Lower lobe of right lung (tissue), 2 donors: ENCODE measurements at regions not wholly inside any gene's neighbourhood (a gene's known extent, or its start where the extent isn't known, plus 50 kb on each side); places are given as distances from the start of the nearest gene placed in this dataset.
A peak's percentile ranks its signal among the peaks of the same experiment; 100 is the strongest.

Source experiments
- ATAC-seq, 2 donors: fragments of 200-7000 bp; cut with Tn5 transposase; one replicate each; pipeline ENCODE4 v1.9.1; 2020 to 2022; ENCODE audit warnings: mild to moderate bottlenecking in 2 of 2, moderate library complexity in 2 of 2
- DNase-seq: peaks from one replicate; pipeline ENCODE4 v3.0.0-alpha.2; 2020
- H3K27ac ChIP-seq: fragments of 200-600 bp; one replicate; pipeline ENCODE4 v1.8.0; 2022
- H3K27me3 ChIP-seq: fragments of 200-600 bp; one replicate; pipeline ENCODE4 v1.8.0; 2022; ENCODE audit warnings: low read depth
- H3K36me3 ChIP-seq: fragments of 200-600 bp; one replicate; pipeline ENCODE4 v1.8.0; 2022; ENCODE audit warnings: mild to moderate bottlenecking
- H3K4me1 ChIP-seq: fragments of 200-600 bp; one replicate; pipeline ENCODE4 v1.8.0; 2022
- H3K4me3 ChIP-seq: fragments of 200-600 bp; one replicate; pipeline ENCODE4 v1.8.0; 2022; ENCODE audit warnings: mild to moderate bottlenecking
- H3K9me3 ChIP-seq: fragments of 200-600 bp; one replicate; pipeline ENCODE4 v1.8.0; 2022
- intact Hi-C: fragments of 100-400 bp; cut with DNase I; formaldehyde crosslinking; loops from one replicate; pipeline ENCODE4 v1.11.0; 2022
- TF ChIP-seq, protein P1 (sequence below): fragments of 200-600 bp; IDR thresholded peaks from one replicate; pipeline ENCODE4 v1.8.0; 2022; ENCODE audit warnings: antibody characterized with exemption, mild to moderate bottlenecking
- donor health status: DM: no; HTN: yes; CAD: no; lungs with severe emphysema.

GRCh38 chr12:107826276-107826675 lies 51.8 kb downstream of the ASCL4 start:
- intact Hi-C loops, result no loop called here
- Histone ChIP-seq H3K36me3 (no peaks in the 10 kb centered on the region), H3K27ac (no peak overlapping the region), H3K4me1 (no peaks in the 10 kb centered on the region), H3K4me3 (no peak overlapping the region), H3K9me3 (peaks cover 21% of the 10 kb centered on the region), H3K27me3 (peaks cover 3% of the 10 kb centered on the region)
- TF ChIP-seq, protein P1, sequence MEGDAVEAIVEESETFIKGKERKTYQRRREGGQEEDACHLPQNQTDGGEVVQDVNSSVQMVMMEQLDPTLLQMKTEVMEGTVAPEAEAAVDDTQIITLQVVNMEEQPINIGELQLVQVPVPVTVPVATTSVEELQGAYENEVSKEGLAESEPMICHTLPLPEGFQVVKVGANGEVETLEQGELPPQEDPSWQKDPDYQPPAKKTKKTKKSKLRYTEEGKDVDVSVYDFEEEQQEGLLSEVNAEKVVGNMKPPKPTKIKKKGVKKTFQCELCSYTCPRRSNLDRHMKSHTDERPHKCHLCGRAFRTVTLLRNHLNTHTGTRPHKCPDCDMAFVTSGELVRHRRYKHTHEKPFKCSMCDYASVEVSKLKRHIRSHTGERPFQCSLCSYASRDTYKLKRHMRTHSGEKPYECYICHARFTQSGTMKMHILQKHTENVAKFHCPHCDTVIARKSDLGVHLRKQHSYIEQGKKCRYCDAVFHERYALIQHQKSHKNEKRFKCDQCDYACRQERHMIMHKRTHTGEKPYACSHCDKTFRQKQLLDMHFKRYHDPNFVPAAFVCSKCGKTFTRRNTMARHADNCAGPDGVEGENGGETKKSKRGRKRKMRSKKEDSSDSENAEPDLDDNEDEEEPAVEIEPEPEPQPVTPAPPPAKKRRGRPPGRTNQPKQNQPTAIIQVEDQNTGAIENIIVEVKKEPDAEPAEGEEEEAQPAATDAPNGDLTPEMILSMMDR, result no peak
- ATAC-seq, result no peak
- no peak for DNase-seq

DNA sequence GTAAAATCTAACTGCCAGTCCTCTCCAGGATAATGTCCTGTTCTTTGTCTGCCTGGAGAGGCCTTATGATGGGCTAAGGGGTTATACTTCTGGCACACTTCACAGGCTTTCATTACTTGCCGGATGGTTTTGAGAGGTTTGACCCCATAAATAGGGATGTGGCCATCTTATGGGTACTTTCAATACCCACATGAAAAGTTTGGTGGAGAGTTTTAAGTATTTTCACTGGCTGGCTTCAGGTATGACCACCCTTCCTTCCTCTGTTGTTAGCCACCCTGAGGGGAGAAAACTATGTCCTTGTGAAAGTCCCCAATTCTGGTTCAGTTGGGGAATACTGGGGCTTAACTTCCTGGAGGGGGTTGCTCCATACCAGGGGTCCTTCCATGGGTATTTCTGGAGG lies 54.8 kb downstream of the ASCL4 start:
- no peak for DNase-seq
- Histone ChIP-seq H3K36me3 (no peaks in the 10 kb centered on the region), H3K4me1 (no peaks in the 10 kb centered on the region), H3K27me3 (peaks cover 3% of the 10 kb centered on the region), H3K9me3 (peaks cover 21% of the 10 kb centered on the region), H3K4me3 (no peak overlapping the region), H3K27ac (no peak overlapping the region)
- no peak for ATAC-seq
- TF ChIP-seq, protein P1, result no peak
- intact Hi-C loops, result no loop called here

DNA sequence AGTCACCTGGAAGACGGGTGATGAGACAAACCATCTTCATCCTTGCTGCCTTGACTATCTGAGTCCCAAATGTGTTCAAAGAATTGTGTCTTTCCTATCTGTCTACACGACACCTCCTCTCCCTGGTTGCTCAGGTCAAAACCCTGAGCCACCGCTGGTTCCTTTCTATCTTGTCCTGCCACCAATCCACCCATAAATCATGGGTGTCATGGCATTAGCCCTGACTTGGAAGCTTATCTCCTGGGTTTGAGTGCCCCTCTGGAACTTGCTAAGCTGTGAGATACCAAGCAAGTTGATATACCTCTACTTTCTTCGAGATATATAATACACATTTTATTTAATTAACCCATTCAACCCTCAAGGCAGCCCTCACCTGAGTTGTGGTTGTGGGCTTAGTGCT lies 57.9 kb downstream of the ASCL4 start:
- Histone ChIP-seq H3K36me3 (no peaks in the 10 kb centered on the region), H3K9me3 (no peaks in the 10 kb centered on the region), H3K4me1 (no peaks in the 10 kb centered on the region), H3K27ac (no peak overlapping the region), H3K4me3 (no peak overlapping the region), H3K27me3 (peaks cover 3% of the 10 kb centered on the region)
- ATAC-seq, result no peak
- TF ChIP-seq, protein P1, result no peak
- DNase-seq, result no peak
- intact Hi-C loops, result no loop called here

GRCh38 chr12:107840186-107840585 lies 65.7 kb downstream of the ASCL4 start:
- Histone ChIP-seq H3K9me3 (no peaks in the 10 kb centered on the region), H3K4me3 (no peak overlapping the region), H3K27me3 (peaks cover 52% of the 10 kb centered on the region), H3K4me1 (peaks cover 18% of the 10 kb centered on the region), H3K27ac (no peak overlapping the region), H3K36me3 (no peaks in the 10 kb centered on the region)
- TF ChIP-seq, protein P1, result no peak
- DNase-seq (no peak), ATAC-seq (no peak)
- intact Hi-C loops, result no loop called here

DNA sequence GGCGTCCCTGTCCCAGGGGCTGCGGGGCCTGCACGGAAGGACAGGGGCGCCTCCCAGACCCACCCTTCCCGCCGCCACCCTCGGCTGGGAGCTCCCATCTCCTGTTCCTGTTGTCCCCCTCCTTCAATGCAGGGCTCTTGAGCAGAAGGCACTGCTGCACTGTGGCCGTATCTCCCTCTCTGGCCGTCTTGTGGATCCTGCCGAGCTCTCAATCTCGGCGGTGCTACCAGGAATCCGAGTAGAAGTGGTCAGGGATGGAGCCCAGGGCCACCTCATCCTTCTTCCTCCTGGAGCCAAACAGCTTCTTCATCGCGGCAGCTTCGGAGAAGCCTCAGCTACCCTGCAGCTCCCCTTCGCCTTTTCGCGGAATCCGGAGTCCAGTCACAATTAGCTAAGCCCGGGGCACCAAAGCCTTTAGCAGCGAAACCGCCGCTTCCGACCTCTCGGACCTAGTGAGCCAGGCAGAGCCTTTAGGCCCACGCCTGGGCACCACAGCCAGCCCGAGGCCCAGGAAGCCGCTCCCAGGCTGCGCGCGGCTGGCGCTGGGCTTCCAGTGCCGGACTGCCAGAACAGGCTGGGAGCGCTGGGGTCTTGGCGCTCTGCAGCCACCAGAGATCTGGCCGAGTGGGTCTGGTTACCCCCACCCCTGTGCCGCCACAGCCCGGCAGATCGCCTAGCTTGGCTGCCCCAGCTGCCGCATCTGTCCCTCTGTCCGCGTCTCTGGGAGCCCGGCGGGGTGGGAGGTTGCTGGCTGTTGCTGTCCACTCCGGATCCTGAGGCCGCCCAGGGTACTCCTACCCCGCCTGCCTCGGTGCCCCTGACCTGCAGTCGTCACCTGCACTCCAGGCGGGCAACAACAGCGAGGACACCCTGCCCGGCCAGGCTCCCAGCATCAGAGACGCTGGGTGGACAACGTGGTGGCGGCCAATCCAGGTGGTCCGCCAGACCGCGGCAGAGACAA lies 69.1 kb downstream of the ASCL4 start:
- Histone ChIP-seq H3K9me3 (no peaks in the 10 kb centered on the region), H3K36me3 (no peaks in the 10 kb centered on the region), H3K4me3 (peak overlapping the region; percentile 33), H3K27ac (no peak overlapping the region), H3K4me1 (peaks cover 18% of the 10 kb centered on the region), H3K27me3 (peaks cover 63% of the 10 kb centered on the region)
- ATAC-seq (peak; percentile 49 to 58), DNase-seq (no peak)
- intact Hi-C loops, result no loop called here
- TF ChIP-seq, protein P1, result no peak
